ENCODE measurements at regions not wholly inside any gene's neighbourhood (a gene's known extent, or its start where the extent isn't known, plus 50 kb on each side); places are given as distances from the start of the nearest gene placed in this dataset.

- TF ChIP-seq, protein P1, sequence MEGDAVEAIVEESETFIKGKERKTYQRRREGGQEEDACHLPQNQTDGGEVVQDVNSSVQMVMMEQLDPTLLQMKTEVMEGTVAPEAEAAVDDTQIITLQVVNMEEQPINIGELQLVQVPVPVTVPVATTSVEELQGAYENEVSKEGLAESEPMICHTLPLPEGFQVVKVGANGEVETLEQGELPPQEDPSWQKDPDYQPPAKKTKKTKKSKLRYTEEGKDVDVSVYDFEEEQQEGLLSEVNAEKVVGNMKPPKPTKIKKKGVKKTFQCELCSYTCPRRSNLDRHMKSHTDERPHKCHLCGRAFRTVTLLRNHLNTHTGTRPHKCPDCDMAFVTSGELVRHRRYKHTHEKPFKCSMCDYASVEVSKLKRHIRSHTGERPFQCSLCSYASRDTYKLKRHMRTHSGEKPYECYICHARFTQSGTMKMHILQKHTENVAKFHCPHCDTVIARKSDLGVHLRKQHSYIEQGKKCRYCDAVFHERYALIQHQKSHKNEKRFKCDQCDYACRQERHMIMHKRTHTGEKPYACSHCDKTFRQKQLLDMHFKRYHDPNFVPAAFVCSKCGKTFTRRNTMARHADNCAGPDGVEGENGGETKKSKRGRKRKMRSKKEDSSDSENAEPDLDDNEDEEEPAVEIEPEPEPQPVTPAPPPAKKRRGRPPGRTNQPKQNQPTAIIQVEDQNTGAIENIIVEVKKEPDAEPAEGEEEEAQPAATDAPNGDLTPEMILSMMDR (conservative IDR thresholded peaks at IDR 0.05; ENCODE audit: low read depth in 2 of 2), result no peak
- TF ChIP-seq EZH2phosphoT487 (IDR thresholded peaks at IDR 0.05; ENCODE audit: unreplicated experiment), result no peak
- no peak for TF ChIP-seq POLR2AphosphoS5 (IDR thresholded peaks at IDR 0.05; ENCODE audit: low read depth)
- no peak for TF ChIP-seq EZH2 (IDR thresholded peaks at IDR 0.05; ENCODE audit: low read depth, unreplicated experiment)
- TF ChIP-seq REST (IDR thresholded peaks at IDR 0.05; ENCODE audit: unreplicated experiment), result no peak
- no peak for TF ChIP-seq STAT1 (IDR thresholded peaks at IDR 0.05; ENCODE audit: unreplicated experiment)
- TF ChIP-seq CREB1 (CRISPR knock-in tag; IDR thresholded peaks at IDR 0.05; ENCODE audit: low read depth), result no peak
- no peak for TF ChIP-seq ZNF114 (CRISPR knock-in tag; IDR thresholded peaks at IDR 0.05)
These were observed 257.0 kb downstream of the MFSD1 start for GRCh38 chr3:159058859-159059258.
